IMR-90 (cell line): ENCODE measurements at regions not wholly inside any gene's neighbourhood (a gene's known extent, or its start where the extent isn't known, plus 50 kb on each side); places are given as distances from the start of the nearest gene placed in this dataset.

ENCODE experiments used
- ATAC-seq: fragments of 200-7000 bp; cut with Tn5 transposase; 2 replicates; pipeline ENCODE4 v1.9.1; 2020; ENCODE audit warnings: low read depth, mild to moderate bottlenecking, moderate library complexity
- BruUV-seq: library from RNA; stranded (reverse); fragments of 400-500 nt; replicated peaks from 2 replicates; lab custom pipeline; 2021; lab: Mats Ljungman, UMichigan
- CTCF ChIA-PET: fragments of 300-600 bp; formaldehyde crosslinking; extraction: SDS; loops from one replicate; lab custom pipeline; 2021; ENCODE audit warnings: antibody characterized with exemption; lab: Yijun Ruan, JAX
- POLR2A ChIA-PET: fragments of 300-600 bp; sonication (Branson Sonifier 250); formaldehyde crosslinking; loops from one replicate; lab custom pipeline; 2022; ENCODE audit warnings: antibody characterized with exemption; ENCODE audit not compliant: unreplicated experiment; lab: Charles Lee
- DNase-seq: peaks from one replicate; pipeline ENCODE4 v3.0.0; 2013
- H2AFZ ChIP-seq: replicated peaks from 2 replicates; pipeline ENCODE3; 2013; ENCODE audit warnings: low read length, mild to moderate bottlenecking; ENCODE audit not compliant: poor library complexity
- H2AK5ac ChIP-seq: 2 replicates; pipeline ENCODE4 v1.6.1; 2013; ENCODE audit warnings: low read depth, low read length, inconsistent platforms
- H2AK9ac ChIP-seq: replicated peaks from 2 replicates; pipeline ENCODE3; 2013; ENCODE audit warnings: mild to moderate bottlenecking, low read depth, low read length, moderate library complexity; ENCODE audit not compliant: poor library complexity
- H2BK120ac ChIP-seq: 2 replicates; pipeline ENCODE4 v1.6.1; 2013; ENCODE audit warnings: low read depth, low read length, inconsistent platforms
- H2BK15ac ChIP-seq: 3 replicates; pipeline ENCODE4 v1.6.1; 2013; ENCODE audit warnings: low read depth, low read length, inconsistent platforms
- H2BK20ac ChIP-seq: 2 replicates; pipeline ENCODE4 v1.6.1; 2013; ENCODE audit warnings: low read depth, mild to moderate bottlenecking, inconsistent platforms, low read length, moderate library complexity
- H2BK5ac ChIP-seq: 2 replicates; pipeline ENCODE4 v1.6.1; 2013; ENCODE audit warnings: mild to moderate bottlenecking, low read depth, low read length, inconsistent platforms; ENCODE audit not compliant: poor library complexity, severe bottlenecking
- H3K14ac ChIP-seq: replicated peaks from 2 replicates; pipeline ENCODE4 v1.6.1; 2013; ENCODE audit warnings: low read depth, low read length, inconsistent platforms
- H3K18ac ChIP-seq: 2 replicates; pipeline ENCODE4 v1.6.1; 2013; ENCODE audit warnings: low read depth, low read length, control low read depth
- H3K23ac ChIP-seq: 2 replicates; pipeline ENCODE4 v1.6.1; 2013; ENCODE audit warnings: low read depth, low read length, inconsistent platforms
- H3K27ac ChIP-seq: 2 replicates; pipeline ENCODE4 v1.5.1; 2013; ENCODE audit warnings: mild to moderate bottlenecking, control low read depth, low read length; ENCODE audit not compliant: insufficient read depth
- H3K27me3 ChIP-seq: 2 replicates; pipeline ENCODE4 v1.6.1; 2013; ENCODE audit warnings: low read length; ENCODE audit not compliant: control insufficient read depth, insufficient read depth
- H3K36me3 ChIP-seq: 2 replicates; pipeline ENCODE4 v1.6.1; 2013; ENCODE audit warnings: low read length, mixed read lengths; ENCODE audit not compliant: control insufficient read depth, insufficient read depth
- H3K4ac ChIP-seq: 2 replicates; pipeline ENCODE4 v1.6.1; 2013; ENCODE audit warnings: low read depth, low read length, inconsistent platforms
- H3K4me1 ChIP-seq: 2 replicates; pipeline ENCODE4 v1.6.1; 2013; ENCODE audit warnings: low read length, mixed read lengths; ENCODE audit not compliant: control insufficient read depth, insufficient read depth
- H3K4me2 ChIP-seq: 2 replicates; pipeline ENCODE4 v1.6.1; 2013; ENCODE audit warnings: low read depth, mild to moderate bottlenecking, control low read depth, low read length, moderate library complexity
- H3K4me3 ChIP-seq: 2 replicates; pipeline ENCODE4 v1.5.1; 2013; ENCODE audit warnings: low read depth, mild to moderate bottlenecking, control low read depth, low read length, moderate library complexity; ENCODE audit not compliant: insufficient read depth
- H3K56ac ChIP-seq: 2 replicates; pipeline ENCODE4 v1.6.1; 2013; ENCODE audit warnings: low read length, inconsistent platforms; ENCODE audit not compliant: insufficient read depth; ENCODE audit errors: extremely low read depth
- H3K79me1 ChIP-seq, 2 experiments: 2 replicates each; pipeline ENCODE4 v1.6.1; 2013; ENCODE audit warnings: low read length in 2 of 2, inconsistent platforms in 1 of 2, low read depth in 1 of 2
- H3K9ac ChIP-seq: 2 replicates; pipeline ENCODE4 v1.6.1; 2013; ENCODE audit warnings: low read depth, low read length, control low read depth
- H3K9me1 ChIP-seq: 2 replicates; pipeline ENCODE4 v1.6.1; 2013; ENCODE audit warnings: low read length, inconsistent platforms; ENCODE audit not compliant: insufficient read depth
- H3K9me3 ChIP-seq: 2 replicates; pipeline ENCODE4 v1.6.1; 2013; ENCODE audit warnings: low read length; ENCODE audit not compliant: control insufficient read depth, insufficient read depth
- H4K20me1 ChIP-seq: 2 replicates; pipeline ENCODE4 v1.6.1; 2013; ENCODE audit warnings: low read length, inconsistent platforms; ENCODE audit not compliant: insufficient read depth
- H4K5ac ChIP-seq: 2 replicates; pipeline ENCODE4 v1.6.1; 2013; ENCODE audit warnings: mild to moderate bottlenecking, low read depth, low read length, control low read depth
- H4K8ac ChIP-seq, 2 experiments: 2 replicates each; pipeline ENCODE4 v1.6.1; 2013; ENCODE audit warnings: low read depth in 2 of 2, low read length in 2 of 2, control low read depth in 1 of 2, inconsistent platforms in 1 of 2
- H4K91ac ChIP-seq: 2 replicates; pipeline ENCODE4 v1.6.1; 2013; ENCODE audit warnings: low read depth, low read length, inconsistent platforms; ENCODE audit not compliant: insufficient read depth
- CTCF ChIP-seq: conservative IDR thresholded peaks from 2 replicates; pipeline ENCODE4 v1.5.1; 2012; ENCODE audit warnings: mild to moderate bottlenecking, low read depth, low read length, improper control_type of control experiment
- POLR2A ChIP-seq: IDR thresholded peaks from 2 replicates; pipeline ENCODE4 v1.6.1; 2012; ENCODE audit warnings: mild to moderate bottlenecking, low read depth, low read length
- RAD21 ChIP-seq: IDR thresholded peaks from 2 replicates; pipeline ENCODE4 v1.6.1; 2012; ENCODE audit warnings: low read length, improper control_type of control experiment
- SMC3 ChIP-seq: fragments of 150-350 bp; IDR thresholded peaks from 2 replicates; pipeline ENCODE4 v1.6.1; 2016; ENCODE audit warnings: low read depth, mild to moderate bottlenecking, antibody characterized with exemption, low read length, moderate library complexity
- WGBS, 2 experiments: methylation state at CpG; one replicate each; pipeline versions ENCODE4 v1.1.5 to v1.1.7; 2013; ENCODE audit warnings: missing lambda C conversion rate in 2 of 2; ENCODE audit not compliant: insufficient read length in 1 of 2; ENCODE audit errors: extremely low coverage in 2 of 2; 5-methylcytosine and 5-hydroxymethylcytosine counted together
- dilution Hi-C: fragments of 300-500 bp; cut with HindIII; formaldehyde crosslinking; loops from one replicate; pipeline ENCODE4 v1.14.3; 2018; ENCODE audit warnings: low sequenced_read_pairs; ENCODE audit not compliant: unreplicated experiment
- in situ Hi-C: fragments of 300-500 bp; cut with MboI; formaldehyde crosslinking; loops from 3 replicates; pipeline ENCODE4 v1.14.3; 2019; ENCODE audit warnings: low sequenced_read_pairs, inconsistent platforms, mixed read lengths
- intact Hi-C: fragments of 100-400 bp; cut with micrococcal nuclease; formaldehyde crosslinking; loops from 2 replicates; pipeline ENCODE4 v1.10.0; 2022

GRCh38 chr14:53295985-53296582 lies 143.0 kb upstream of the DDHD1 start:
- H2BK20ac ChIP-seq = no peak overlapping the region
- H4K20me1 ChIP-seq = no peaks in the 10 kb centered on the region
- no peak overlapping the region for H3K4me3 ChIP-seq
- no peak overlapping the region for H2AFZ ChIP-seq
- no peaks in the 10 kb centered on the region for H3K27me3 ChIP-seq
- ATAC-seq (no peak), DNase-seq (peak; percentile 45)
- no peaks in the 10 kb centered on the region for H3K4me1 ChIP-seq
- H2AK5ac ChIP-seq = no peak overlapping the region
- no peaks in the 10 kb centered on the region for H3K9me1 ChIP-seq
- ChIA-PET POLR2A (no interaction called here), CTCF (interaction anchor here (0.6 to 1.5 kb wide), 12 partner anchors 10 to 1536 kb away, joined by 3 to 17 read pairs (median 4); partner anchors contain the start of gene DDHD1)
- H3K14ac ChIP-seq = no peak overlapping the region
- no peak overlapping the region for H4K8ac ChIP-seq
- no CpG with 5 or more reads among the region's 9 CpGs for WGBS, 2 experiments
- H2AK9ac ChIP-seq = no peak overlapping the region
- no peak overlapping the region for H2BK5ac ChIP-seq
- H2BK120ac ChIP-seq = no peak overlapping the region
- H2BK15ac ChIP-seq = no peak overlapping the region
- dilution Hi-C loops = no loop called here
- in situ Hi-C loops = loop anchor here (10.0 kb wide), 1 partner anchor 1039 kb away; no protein-coding TSS in a partner anchor
- no peak overlapping the region for H3K27ac ChIP-seq
- no peak overlapping the region for H3K56ac ChIP-seq
- H3K4me2 ChIP-seq = no peak overlapping the region
- no peak overlapping the region for H3K4ac ChIP-seq
- H4K5ac ChIP-seq = no peak overlapping the region
- intact Hi-C loops = loop anchor here (5.0 kb wide), 1 partner anchor 234 kb away; no protein-coding TSS in a partner anchor
- no peak overlapping the region for H3K9ac ChIP-seq
- no peak overlapping the region for H3K18ac ChIP-seq
- no TSS peak for BruUV-seq
- H3K9me3 ChIP-seq = no peaks in the 10 kb centered on the region
- H3K36me3 ChIP-seq = no peaks in the 10 kb centered on the region
- H3K79me1 ChIP-seq = no peaks in the 10 kb centered on the region
- TF ChIP-seq SMC3 (peak; percentile 65), POLR2A (no peak), RAD21 (peak; percentile 46), CTCF (peak; percentile 55)
- no peak overlapping the region for H3K23ac ChIP-seq
- no peak overlapping the region for H4K91ac ChIP-seq
